HG03575 (cell line): ENCODE measurements at regions not wholly inside any gene's neighbourhood (a gene's known extent, or its start where the extent isn't known, plus 50 kb on each side); places are given as distances from the start of the nearest gene placed in this dataset.
"Not testable (repeated sequence)": the region's sequence is repeated elsewhere in the genome, so short reads cannot be mapped to it uniquely, and the experiment has no call there.

Source experiments
- ATAC-seq: cut with Tn5 transposase; IDR thresholded peaks from one replicate; pipeline ENCODE4 v1.9.1; 2021; ENCODE audit not compliant: unreplicated experiment, insufficient number of reproducible peaks, low FRiP score; ENCODE audit errors: extremely low read depth

DNA sequence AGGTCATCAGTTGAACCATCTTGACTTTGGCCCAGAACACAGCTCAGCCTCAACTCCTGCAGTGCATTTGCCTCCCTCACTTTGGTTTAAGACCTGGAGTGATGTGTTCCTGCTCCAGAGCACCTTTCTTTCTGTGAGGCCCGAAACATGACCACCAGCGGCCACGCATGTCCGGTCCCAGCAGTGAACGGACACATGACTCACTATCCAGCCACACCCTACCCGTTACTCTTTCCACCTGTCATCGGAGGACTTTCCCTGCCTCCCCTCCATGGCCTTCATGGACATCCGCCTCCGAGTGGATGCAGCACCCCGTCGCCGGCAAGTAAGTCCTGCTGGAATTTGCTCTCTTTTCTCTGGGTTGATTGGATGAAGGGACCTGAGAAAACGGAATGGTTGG, 253.8 kb upstream of the RARB start:
- no peak for ATAC-seq

DNA sequence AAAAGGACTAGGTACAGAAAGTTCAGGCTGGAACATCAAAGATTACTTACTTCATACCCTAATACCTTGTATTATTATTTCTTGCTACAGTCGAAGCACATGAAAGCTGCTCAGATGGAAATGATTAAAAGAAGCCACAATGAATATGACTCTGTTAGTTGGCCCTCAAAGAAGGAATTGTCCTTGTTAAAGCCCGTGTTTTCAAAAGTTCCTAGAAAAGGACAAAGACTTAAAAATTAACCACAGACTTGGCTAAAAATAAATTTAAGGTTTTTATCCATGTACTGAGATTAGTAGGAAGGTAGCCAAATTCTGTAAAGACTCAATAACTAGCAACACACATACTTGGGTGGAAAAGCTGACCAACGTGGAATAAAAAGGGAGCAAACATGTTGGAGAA, 251.0 kb upstream of the RARB start:
- ATAC-seq = no peak

GRCh38 chr3:25178672-25179071, 249.4 kb upstream of the RARB start:
- ATAC-seq = no peak

- ATAC-seq = no peak
These were observed 247.0 kb upstream of the RARB start for GRCh38 chr3:25181096-25181495.

GRCh38 chr3:25182794-25183193, 245.3 kb upstream of the RARB start:
- ATAC-seq = no peak

GRCh38 chr3:25184641-25185250, 243.3 kb upstream of the RARB start:
- no peak for ATAC-seq

DNA sequence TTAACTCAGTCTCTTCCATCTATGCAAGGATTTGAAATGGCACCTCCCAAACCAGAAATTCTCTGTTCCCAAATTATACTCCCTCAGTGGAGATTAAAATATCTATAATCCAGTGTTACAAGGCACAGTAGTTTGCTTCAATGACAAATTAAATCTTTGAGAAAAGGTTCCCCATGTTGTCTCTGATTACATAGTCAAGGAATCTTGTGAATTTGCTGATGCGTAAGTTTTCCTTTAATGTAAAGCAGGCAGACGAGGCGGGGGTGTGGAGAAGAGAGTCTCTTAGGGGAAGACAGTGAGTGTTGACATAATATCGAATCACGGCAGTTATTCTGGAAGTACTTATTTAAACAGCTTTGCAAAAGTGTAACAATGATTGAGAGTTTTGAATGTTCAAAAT, 236.4 kb upstream of the RARB start:
- ATAC-seq = no peak

DNA sequence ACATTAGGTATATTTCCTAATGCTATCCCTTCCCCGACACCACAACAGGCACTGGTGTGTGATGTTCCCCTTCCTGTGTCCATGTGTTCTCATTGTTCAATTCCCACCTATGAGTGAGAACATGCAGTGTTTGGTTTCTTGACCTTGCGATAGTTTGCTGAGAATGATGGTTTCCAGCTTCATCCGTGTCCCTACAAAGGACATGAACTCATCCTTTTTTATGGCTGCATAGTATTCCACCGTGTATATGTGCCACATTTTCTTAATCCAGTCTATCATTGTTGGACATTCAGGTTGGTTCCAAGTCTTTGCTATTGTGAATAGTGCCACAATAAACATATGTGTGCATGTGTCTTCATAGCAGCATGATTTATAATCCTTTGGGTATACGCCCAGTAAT, 228.5 kb upstream of the RARB start:
- ATAC-seq = not testable (repeated sequence)

DNA sequence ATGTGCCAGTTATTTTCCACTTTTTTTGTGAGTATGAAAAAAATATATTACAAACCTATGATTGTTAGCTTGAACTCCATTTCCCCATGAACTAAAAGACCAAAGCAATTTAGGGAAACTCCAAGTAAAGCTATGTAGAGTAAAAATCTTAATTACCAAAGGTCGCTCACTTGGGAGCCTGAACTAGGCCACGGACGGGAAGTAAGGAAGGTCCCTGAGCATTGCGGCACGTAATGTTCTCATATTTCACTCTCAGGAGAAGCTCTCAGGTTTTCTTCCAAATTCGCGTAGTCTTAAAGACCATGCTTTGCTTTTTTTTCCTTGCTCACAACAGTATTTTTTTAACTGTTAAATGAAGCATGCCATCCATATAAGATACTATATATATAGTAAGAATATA, 215.3 kb upstream of the RARB start:
- no peak for ATAC-seq

DNA sequence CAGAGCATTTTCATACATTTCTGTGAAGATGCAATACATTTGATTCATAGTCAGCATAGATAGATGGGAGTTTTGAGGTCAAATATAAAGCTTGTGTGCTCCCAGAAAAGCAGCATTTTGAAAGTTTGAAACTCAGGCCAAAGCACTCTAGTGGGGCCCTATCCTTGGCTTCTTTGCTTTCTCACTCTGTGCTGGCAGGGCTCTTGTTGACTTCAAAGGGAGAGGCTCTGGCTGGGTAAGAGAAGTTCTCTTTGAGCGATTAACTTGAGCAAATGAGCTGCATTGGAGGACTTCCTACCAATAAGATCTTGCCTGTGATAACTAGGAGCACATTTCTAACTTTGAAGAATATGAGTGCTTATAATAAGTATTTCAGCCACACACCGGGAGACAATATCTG, 214.0 kb upstream of the RARB start:
- ATAC-seq = no peak

- no peak for ATAC-seq
These were observed 209.7 kb upstream of the RARB start for GRCh38 chr3:25218362-25218761.

- no peak for ATAC-seq
These were observed 201.3 kb upstream of the RARB start for GRCh38 chr3:25226747-25227146.

DNA sequence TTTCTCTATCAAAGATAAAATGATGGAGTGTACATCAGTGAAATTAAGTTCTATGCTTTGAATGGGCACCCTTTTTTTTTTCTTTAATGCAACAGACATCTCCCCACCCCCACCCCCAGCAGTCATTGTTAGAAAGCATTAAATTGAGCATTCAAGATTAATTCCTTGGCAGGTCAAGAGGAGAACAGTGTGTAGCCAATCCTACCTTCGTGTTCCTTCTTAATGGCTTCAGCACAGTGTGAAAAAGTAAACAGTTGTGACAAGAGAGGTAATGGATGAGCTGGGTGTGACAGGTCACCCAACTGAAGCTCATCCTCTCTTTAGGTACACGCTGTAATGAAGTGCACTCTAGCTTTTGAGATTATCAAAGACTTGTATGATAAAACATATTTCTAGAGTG, 198.5 kb upstream of the RARB start:
- ATAC-seq = no peak

DNA sequence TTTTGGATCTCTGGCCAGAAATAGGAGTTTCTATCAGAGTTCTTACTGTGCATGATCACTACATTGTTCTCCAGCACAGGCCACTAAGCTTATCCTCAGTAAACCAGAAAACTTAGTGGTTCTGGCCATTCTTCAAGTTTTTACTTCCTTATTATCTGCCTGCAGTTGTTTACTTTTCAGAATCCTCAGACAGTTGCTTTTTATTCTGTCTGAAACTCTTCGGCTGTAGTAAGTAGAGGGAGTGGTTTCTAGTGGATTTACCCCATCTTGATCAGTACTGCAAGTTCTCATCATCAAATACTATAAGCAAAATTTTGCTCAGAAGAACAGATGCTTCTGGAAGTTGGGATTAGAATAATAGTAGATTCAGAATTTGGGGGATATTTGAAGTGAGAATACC, 193.0 kb upstream of the RARB start:
- ATAC-seq = no peak

GRCh38 chr3:25235466-25235865, 192.6 kb upstream of the RARB start:
- no peak for ATAC-seq

DNA sequence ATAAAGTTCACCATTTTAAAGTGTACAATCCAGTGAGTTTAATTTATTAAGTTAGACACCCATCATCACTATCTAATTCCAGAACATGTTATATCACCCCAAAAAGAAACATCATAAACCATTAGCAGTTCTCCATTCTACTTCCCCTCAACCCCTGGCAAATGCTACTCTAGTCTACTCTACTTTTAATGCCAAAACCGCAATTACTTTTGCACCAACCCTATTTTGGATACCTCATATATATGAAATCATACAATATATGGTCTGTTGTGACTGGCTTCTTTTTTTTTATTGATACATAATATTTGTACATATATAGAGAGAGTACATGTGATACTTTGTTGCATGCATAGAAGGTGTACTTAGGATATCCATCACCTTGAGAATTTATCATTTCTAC, 190.5 kb upstream of the RARB start:
- ATAC-seq = no peak

- no peak for ATAC-seq
These were observed 189.0 kb upstream of the RARB start for GRCh38 chr3:25239042-25239441.

DNA sequence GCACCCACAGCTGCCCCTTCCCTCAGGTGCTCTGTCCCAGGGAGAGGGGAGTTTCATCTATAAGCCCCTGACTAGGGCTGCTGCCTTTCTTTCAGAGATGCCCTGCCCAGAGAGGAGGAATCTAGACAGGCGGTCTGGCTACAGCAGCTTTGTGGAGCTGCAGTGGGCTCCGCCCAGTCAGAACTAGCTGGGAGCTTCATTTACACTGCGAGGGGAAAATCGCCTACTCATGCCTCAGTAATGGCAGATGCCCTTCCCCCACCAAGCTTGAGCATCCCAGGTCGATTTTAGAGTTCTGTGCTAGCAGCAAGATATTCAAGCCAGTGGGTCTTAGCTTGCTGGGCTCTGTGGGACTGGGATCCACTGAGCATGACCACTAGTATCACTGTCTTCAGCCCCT, 181.2 kb upstream of the RARB start:
- ATAC-seq = no peak

DNA sequence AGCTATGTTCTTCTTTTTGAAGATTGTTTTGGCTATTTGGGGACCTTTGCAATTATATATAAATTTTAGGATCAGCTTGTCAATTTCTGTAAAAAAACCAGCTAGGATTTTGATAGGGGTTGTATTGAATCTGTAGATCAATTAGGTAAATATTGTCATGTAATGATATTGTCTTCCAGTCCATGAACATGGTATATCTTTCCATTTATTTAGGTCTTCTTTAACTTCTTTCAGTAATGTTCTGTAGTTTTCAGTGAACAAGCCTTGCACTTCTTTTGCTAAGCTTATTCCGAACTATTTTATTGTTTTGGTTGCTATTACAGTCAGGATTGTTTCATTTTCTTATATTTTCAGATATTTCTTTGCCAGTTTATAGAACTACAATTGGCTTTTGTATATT, 175.8 kb upstream of the RARB start:
- ATAC-seq = no peak

- ATAC-seq = no peak
These were observed 171.0 kb upstream of the RARB start for GRCh38 chr3:25257026-25257425.

DNA sequence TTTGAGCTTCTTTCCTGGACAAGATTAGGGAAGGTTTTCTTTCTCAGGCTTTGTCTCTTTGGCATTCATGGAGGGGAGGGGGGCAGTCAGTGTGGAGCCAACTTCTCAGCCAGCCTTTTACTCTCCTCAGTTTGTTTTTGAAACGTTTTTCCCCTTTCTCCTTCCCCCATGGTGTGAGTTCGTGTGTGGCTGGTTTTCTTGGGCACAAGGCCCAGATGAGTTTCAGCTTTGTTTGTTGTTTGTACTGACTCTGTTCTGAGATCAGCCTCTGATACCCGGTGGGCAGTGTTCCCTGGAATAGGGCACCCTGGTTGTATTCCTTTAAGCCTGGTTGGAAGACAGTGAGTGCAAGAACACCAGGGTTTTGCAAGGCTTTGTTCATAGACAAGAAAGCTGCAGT, 168.2 kb upstream of the RARB start:
- no peak for ATAC-seq

DNA sequence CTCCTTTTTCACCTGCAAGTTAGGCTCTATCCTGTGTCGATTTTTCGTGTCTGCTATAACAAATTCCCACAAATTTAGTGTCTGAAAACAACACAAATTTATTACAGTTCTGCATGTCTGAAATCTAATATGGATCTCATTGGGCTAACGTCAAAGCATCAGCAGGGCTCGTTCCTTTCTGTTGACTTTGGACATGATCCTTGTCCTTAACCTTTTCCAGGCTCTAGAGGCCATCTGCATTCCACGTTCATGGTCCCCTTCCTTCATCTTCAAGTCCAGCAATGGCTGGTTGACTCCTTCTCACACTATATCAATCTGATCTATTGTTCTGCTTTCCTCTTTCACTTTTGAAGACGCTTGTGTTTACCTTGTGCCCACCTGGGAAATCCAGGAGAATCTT, 165.7 kb upstream of the RARB start:
- no peak for ATAC-seq
